ENCODE measurements at regions not wholly inside any gene's neighbourhood (a gene's known extent, or its start where the extent isn't known, plus 50 kb on each side); places are given as distances from the start of the nearest gene placed in this dataset.

GRCh38 chr2:183214680-183215079 lies 90.4 kb downstream of the NUP35 start:
- no peak for DNase-seq (ENCODE audit: extremely low read depth in 1 of 11, low read depth in 9 of 11, low spot score in 4 of 11)

DNA sequence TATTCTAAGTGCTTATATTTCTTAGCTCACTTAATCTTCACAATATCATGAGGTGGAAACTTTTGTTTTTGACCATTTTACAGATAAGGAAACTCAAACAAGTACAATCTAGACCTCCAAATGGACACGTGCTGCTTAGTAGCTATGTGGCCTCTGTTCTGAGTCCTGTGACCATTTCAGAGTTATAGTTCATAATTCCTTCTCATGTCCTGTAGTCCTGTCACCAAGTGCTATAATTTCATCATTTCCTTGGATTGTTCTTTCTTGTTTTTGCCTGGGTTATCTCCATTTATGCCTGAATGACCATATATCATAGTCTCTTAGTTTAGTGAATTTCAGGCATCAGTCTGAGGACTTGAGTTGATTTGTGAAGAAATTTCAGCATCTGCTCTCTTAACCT lies 91.7 kb downstream of the NUP35 start:
- DNase-seq (ENCODE audit: extremely low read depth in 1 of 11, low read depth in 9 of 11, low spot score in 4 of 11), result no peak

GRCh38 chr2:183219888-183220287 lies 95.6 kb downstream of the NUP35 start:
- DNase-seq (ENCODE audit: extremely low read depth in 1 of 11, low read depth in 9 of 11, low spot score in 4 of 11), result no peak

DNA sequence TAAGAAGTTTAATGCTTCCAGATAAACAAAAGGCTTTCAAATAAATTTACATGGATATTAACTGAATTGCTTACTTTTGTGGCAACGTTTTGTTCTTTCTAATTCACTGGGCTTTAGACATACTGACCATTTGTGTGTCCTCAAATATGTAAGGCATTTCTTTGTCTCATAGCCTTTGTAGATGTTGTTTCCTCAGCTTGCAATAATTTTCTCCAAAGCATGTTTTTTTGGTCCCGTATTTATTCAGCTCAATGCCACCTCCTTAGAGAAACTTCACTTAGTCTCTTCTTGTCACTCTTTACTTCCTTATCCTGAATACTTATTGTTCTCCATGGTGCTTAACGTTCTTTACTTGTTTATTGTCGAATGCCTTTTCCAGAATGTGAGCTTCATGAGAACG lies 98.5 kb downstream of the NUP35 start:
- no peak for DNase-seq (ENCODE audit: extremely low read depth in 1 of 11, low read depth in 9 of 11, low spot score in 4 of 11)

DNA sequence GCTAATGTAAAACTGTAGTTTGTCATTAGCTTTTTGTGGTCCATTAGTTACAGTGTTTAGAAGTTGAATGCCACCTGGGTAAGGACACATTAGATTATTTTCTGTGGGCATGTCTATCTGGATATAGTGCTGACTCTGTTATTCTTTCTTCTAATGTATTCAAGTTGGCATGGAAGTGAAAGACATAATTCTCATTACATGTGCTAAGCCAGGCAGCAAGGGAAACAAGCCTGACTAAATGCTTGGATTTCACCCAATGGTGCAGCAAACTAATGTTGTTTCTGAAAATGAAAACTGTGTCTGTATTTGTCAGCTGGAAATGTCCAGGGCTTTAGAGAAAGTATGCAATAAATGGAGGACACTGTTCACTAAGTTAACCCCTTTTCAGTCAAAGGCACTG lies 100.7 kb downstream of the NUP35 start:
- peak in 3 of 11 donors; percentile 5 to 14 (median 10) for DNase-seq (ENCODE audit: extremely low read depth in 1 of 11, low read depth in 9 of 11, low spot score in 4 of 11)

DNA sequence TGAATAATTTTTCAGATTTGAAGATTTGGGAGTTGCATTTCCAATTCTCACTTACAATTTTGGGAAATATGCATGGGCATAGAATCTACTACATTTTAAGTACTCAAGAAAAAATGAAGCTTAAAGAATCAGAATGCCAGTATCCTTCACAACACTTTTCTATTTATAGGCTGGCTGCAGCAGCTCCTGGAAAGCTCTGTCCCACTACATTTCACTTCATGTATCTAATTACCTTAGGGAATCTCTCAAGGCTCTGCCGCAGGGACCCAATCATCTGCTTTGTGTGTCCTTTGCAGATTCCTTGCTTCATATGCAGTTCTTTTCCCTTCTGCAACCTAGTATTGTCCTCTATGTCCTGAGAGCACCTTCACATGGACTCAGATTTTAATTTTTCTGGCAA lies 102.9 kb downstream of the NUP35 start:
- DNase-seq (ENCODE audit: extremely low read depth in 1 of 11, low read depth in 9 of 11, low spot score in 4 of 11), result no peak

GRCh38 chr2:183229386-183229785 lies 105.1 kb downstream of the NUP35 start:
- no peak for DNase-seq (ENCODE audit: extremely low read depth in 1 of 11, low read depth in 9 of 11, low spot score in 4 of 11)

DNA sequence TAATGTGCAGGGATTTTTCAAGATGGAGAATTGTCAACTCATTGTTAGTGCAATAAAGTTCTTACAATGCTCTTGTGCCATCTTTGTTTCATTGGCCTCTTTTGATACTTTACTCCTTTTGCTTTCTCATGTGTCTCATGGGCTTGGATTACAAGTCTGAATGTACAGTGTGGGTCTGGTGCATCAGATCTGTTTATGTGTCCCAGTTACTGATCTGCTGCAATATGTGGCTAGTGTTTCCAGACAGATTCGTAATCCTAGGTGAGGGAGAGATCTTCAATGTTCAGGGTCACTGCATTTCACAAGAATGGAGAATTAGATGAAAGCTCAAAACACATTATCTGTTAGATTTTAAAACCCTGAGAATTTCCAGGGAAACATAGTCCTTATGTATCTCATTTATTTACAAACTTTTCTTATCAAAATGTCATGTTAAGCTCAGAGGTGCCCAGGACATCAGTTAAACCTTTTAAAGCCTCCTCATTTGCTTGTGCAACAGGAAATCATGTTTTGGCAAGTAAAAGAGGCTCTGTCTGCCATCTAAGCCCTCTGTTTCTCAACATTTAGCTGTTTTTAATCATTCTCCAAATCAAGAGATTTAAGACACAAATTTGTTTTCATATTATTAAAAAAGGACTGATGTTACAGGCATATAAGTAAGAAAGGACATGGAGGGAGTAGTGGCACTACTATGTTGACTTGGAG lies 108.1 kb downstream of the NUP35 start:
- no peak for DNase-seq (ENCODE audit: extremely low read depth in 1 of 11, low read depth in 9 of 11, low spot score in 4 of 11)

GRCh38 chr2:183242937-183243336 lies 118.7 kb downstream of the NUP35 start:
- DNase-seq (ENCODE audit: extremely low read depth in 1 of 11, low read depth in 9 of 11, low spot score in 4 of 11), result no peak

DNA sequence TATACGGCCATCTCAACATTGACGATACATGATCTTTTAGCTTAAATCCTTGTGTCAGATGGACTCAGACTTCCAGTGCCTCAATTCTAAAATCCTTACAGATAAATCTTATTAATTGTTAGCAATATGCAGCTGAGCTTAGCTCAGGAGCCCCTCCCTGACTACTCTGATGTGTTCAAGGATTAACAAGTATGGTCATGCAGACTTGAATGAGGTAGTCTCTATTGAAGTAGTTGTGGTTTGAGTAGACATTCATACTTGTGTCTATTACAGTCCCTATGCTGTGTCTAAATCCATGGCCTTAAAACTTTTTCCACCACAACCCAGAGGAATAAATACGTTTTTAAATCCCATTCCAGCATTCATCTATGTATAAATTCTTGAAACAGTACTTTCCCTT lies 119.5 kb downstream of the NUP35 start:
- no peak for DNase-seq (ENCODE audit: extremely low read depth in 1 of 11, low read depth in 9 of 11, low spot score in 4 of 11)

GRCh38 chr2:183244300-183244844 lies 120.1 kb downstream of the NUP35 start:
- DNase-seq (ENCODE audit: extremely low read depth in 1 of 11, low read depth in 9 of 11, low spot score in 4 of 11), result no peak

- peak in 4 of 11 donors; percentile 6 to 22 (median 12) for DNase-seq (ENCODE audit: extremely low read depth in 1 of 11, low read depth in 9 of 11, low spot score in 4 of 11)
Observed at GRCh38 chr2:183248866-183249567, 124.8 kb downstream of the NUP35 start.

DNA sequence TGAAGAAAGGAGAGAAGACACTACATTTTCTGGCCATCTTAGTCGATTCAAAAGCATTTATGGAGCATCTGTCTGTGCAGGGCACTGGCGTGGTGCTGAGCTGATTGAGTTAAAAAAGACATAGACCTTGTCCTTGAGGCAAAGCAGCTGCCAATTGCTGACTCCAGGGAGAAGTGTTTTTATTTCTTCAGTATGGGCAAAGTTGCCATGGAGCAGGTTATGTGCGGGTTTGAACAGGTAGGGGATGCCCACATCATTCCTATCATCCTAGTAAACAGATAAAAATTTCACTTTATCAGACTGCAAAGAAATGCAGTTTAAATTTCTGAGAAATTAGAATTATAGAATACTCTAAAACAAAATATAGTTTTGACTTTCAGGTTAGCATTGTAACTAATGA lies 125.8 kb downstream of the NUP35 start:
- DNase-seq (ENCODE audit: extremely low read depth in 1 of 11, low read depth in 9 of 11, low spot score in 4 of 11), result no peak

- no peak for DNase-seq (ENCODE audit: extremely low read depth in 1 of 11, low read depth in 9 of 11, low spot score in 4 of 11)
Observed at GRCh38 chr2:183250472-183250871, 126.2 kb downstream of the NUP35 start.

DNA sequence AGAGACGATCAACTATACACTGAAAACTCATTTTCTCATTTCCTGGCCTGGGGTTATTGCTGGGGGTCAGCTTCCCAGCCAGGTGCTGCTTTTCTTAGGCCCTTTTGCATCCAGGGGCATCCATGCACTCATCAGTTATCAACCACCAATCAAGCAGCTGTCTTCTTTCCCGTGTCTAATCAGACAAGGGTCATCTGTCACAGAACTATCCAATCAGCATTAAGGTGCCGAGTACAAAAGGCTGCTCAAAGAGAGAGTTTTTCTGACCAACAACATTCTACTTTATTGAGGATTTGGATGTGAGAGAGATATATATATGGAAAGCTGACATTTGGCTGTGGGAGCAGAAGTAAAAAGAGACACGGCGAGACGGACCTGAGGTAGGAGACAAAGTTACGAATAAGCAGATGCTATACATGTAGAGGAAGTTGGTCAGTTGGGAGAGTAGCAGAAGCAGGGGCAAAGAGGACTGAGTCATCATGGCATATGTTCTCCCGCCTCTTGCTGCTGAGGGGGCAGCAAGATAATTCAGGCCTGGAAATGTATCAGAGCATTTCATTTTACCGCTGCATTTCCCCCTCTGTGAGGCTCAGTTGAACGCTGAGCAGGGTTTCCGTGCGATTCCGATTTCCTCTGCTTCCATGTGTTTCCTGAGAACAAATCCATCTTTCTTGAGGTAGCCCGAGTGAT lies 129.3 kb downstream of the NUP35 start:
- DNase-seq (ENCODE audit: extremely low read depth in 1 of 11, low read depth in 9 of 11, low spot score in 4 of 11), result no peak

DNA sequence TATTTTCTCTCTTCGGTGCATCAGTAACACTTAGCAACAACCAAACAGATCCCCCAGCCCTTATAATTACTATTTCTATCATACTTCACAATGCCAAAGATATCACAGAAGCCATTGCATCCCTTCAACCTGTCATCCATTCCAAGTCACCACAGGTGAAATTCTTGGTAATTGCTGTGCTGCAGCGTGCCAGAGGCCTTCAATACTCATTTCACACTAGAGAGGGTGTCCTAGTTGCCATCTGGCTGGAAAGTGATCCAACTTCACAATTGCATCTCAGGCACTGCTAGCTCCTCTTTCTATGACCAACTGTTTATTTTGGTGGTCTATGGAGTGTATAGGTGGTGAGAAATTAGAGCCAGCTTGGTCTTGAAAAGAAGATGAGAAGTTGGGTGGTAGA lies 131.2 kb downstream of the NUP35 start:
- DNase-seq (ENCODE audit: extremely low read depth in 1 of 11, low read depth in 9 of 11, low spot score in 4 of 11), result no peak

GRCh38 chr2:183259921-183260320 lies 135.7 kb downstream of the NUP35 start:
- no peak for DNase-seq (ENCODE audit: extremely low read depth in 1 of 11, low read depth in 9 of 11, low spot score in 4 of 11)

DNA sequence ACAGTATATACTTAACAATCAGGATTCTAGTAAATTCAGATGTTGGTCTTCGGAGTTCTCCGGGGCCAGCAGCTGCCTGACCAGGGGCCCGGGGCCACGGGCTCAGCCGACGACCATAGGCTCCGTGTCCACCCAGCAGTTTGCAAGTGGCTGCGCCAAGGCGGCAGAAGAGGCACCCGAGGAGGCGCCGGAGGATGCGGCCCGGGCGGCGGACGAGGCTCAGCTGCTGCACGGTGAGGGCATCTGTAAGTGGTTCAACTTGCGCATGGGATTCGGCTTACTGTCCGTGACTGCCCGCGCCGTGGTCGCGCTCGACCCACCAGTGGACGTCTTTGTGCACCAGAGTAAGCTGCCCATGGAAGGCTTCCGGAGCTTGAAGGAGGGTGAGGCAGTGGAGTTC lies 136.3 kb downstream of the NUP35 start:
- no peak for DNase-seq (ENCODE audit: extremely low read depth in 1 of 11, low read depth in 9 of 11, low spot score in 4 of 11)

- DNase-seq (ENCODE audit: extremely low read depth in 1 of 11, low read depth in 9 of 11, low spot score in 4 of 11), result no peak
Observed at GRCh38 chr2:183264890-183265535, 140.8 kb downstream of the NUP35 start.

Data from renal cortex interstitium (tissue), 11 donors.